GM06990 (cell line): ENCODE measurements at regions not wholly inside any gene's neighbourhood (a gene's known extent, or its start where the extent isn't known, plus 50 kb on each side); places are given as distances from the start of the nearest gene placed in this dataset.

Experiments
- DNase-seq: peaks from one replicate; pipeline ENCODE4 v3.0.0-alpha.2; 2011; ENCODE audit not compliant: insufficient read length; ENCODE audit errors: extremely low read depth
- H3K27me3 ChIP-seq: replicated peaks from 2 replicates; pipeline ENCODE4 v1.6.0; 2011; ENCODE audit warnings: low read length; ENCODE audit not compliant: control insufficient read depth, insufficient read depth
- H3K36me3 ChIP-seq: 2 replicates; pipeline ENCODE4 v1.5.1; 2011; ENCODE audit warnings: low read length; ENCODE audit not compliant: control insufficient read depth, insufficient read depth
- H3K4me3 ChIP-seq: replicated peaks from 2 replicates; pipeline ENCODE4 v1.5.1; 2011; ENCODE audit warnings: low read depth, mild to moderate bottlenecking, control low read depth, low read length
- TF ChIP-seq, protein P1 (sequence below): IDR thresholded peaks from 2 replicates; pipeline ENCODE4 v1.5.1; 2011; ENCODE audit warnings: low read length, control low read depth, mild to moderate bottlenecking, inconsistent platforms; ENCODE audit not compliant: insufficient read depth, poor library complexity, severe bottlenecking

- TF ChIP-seq, protein P1, sequence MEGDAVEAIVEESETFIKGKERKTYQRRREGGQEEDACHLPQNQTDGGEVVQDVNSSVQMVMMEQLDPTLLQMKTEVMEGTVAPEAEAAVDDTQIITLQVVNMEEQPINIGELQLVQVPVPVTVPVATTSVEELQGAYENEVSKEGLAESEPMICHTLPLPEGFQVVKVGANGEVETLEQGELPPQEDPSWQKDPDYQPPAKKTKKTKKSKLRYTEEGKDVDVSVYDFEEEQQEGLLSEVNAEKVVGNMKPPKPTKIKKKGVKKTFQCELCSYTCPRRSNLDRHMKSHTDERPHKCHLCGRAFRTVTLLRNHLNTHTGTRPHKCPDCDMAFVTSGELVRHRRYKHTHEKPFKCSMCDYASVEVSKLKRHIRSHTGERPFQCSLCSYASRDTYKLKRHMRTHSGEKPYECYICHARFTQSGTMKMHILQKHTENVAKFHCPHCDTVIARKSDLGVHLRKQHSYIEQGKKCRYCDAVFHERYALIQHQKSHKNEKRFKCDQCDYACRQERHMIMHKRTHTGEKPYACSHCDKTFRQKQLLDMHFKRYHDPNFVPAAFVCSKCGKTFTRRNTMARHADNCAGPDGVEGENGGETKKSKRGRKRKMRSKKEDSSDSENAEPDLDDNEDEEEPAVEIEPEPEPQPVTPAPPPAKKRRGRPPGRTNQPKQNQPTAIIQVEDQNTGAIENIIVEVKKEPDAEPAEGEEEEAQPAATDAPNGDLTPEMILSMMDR: no peak
- H3K36me3 ChIP-seq: no peaks in the 10 kb centered on the region
- no peak for DNase-seq
- no peaks in the 10 kb centered on the region for H3K27me3 ChIP-seq
- H3K4me3 ChIP-seq: no peak overlapping the region
Observed at GRCh38 chr15:29532296-29532695, 262.7 kb upstream of the NSMCE3 start.

- no peak overlapping the region for H3K4me3 ChIP-seq
- no peaks in the 10 kb centered on the region for H3K27me3 ChIP-seq
- no peaks in the 10 kb centered on the region for H3K36me3 ChIP-seq
- TF ChIP-seq, protein P1: no peak
- no peak for DNase-seq
Observed at GRCh38 chr15:29530966-29531365, 261.3 kb upstream of the NSMCE3 start.

DNA sequence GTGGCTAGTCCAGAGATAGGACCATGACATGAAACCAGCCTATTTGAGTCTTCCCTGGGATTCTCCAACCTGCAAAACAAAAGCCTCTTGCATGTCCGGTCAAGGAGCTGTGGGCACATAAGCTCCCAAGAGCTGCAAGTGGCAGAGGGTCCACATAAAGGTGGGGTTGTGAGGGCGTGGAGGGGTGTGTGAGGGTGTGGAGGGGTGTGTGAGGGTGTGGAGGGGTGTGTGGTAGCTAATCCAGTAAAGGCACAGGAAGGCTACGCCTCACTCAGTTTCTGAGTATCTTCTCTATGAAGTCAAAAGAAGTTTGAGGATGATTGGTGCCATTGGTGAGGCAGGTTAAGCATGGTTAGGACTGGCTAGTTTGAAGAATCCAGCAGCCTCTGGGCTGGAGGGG, 259.4 kb upstream of the NSMCE3 start:
- no peaks in the 10 kb centered on the region for H3K27me3 ChIP-seq
- no peaks in the 10 kb centered on the region for H3K36me3 ChIP-seq
- H3K4me3 ChIP-seq: no peak overlapping the region
- TF ChIP-seq, protein P1: no peak
- no peak for DNase-seq

- DNase-seq: no peak
- TF ChIP-seq, protein P1: no peak
- no peaks in the 10 kb centered on the region for H3K36me3 ChIP-seq
- no peak overlapping the region for H3K4me3 ChIP-seq
- H3K27me3 ChIP-seq: no peaks in the 10 kb centered on the region
Observed at GRCh38 chr15:29528276-29528675, 258.7 kb upstream of the NSMCE3 start.

DNA sequence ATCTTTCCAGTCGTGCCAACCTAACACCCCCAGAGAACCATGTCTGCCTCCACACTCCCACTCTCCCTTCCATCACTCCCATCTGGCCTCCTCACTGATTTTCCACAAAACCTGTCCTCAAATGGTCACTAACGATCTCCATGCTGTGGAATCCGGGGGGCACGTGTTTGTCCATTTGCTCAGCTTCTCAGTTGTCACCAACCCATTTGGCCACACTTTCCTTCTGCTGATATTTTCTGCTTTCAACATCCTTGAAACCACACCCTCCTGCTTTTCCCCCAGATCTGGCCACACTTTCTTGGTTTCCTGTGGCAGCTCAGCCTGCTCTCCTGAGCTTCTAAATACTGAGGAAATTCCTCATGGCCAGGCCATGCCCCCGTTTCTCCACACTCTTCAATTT, 257.2 kb upstream of the NSMCE3 start:
- Histone ChIP-seq H3K27me3 (no peaks in the 10 kb centered on the region), H3K4me3 (no peak overlapping the region), H3K36me3 (no peaks in the 10 kb centered on the region)
- TF ChIP-seq, protein P1: no peak
- no peak for DNase-seq
